A673 (cell line): ENCODE measurements at regions not wholly inside any gene's neighbourhood (a gene's known extent, or its start where the extent isn't known, plus 50 kb on each side); places are given as distances from the start of the nearest gene placed in this dataset.

Source experiments
- BruUV-seq: library from RNA; stranded (reverse); fragments of 400-500 nt; replicated peaks from 2 replicates; lab custom pipeline; 2021; lab: Mats Ljungman, UMichigan
- CTCF ChIA-PET: fragments of 300-600 bp; sonication (Branson Sonifier 250); formaldehyde crosslinking; loops from one replicate; lab custom pipeline; 2022; ENCODE audit warnings: antibody characterized with exemption; lab: Charles Lee
- POLR2A ChIA-PET: fragments of 300-600 bp; sonication (Branson Sonifier 250); formaldehyde crosslinking; loops from one replicate; lab custom pipeline; 2022; ENCODE audit warnings: antibody characterized with exemption; ENCODE audit not compliant: low non-redundant PET; lab: Charles Lee
- DNase-seq: peaks from one replicate; pipeline ENCODE4 v3.0.0-alpha.2; 2015; ENCODE audit warnings: low spot score
- H3K27ac ChIP-seq: fragments of 200-600 bp; sonication (generic); 2 replicates; pipeline ENCODE4 v1.5.1; 2016; ENCODE audit warnings: mixed run types, low read depth, mild to moderate bottlenecking, mixed read lengths, antibody characterized with exemption, low read length; ENCODE audit not compliant: poor library complexity, severe bottlenecking
- H3K27me3 ChIP-seq: fragments of 200-600 bp; sonication (generic); replicated peaks from 2 replicates; pipeline ENCODE4 v1.6.1; 2017; ENCODE audit warnings: mixed run types, low read depth, mild to moderate bottlenecking, mixed read lengths, antibody characterized with exemption, low read length; ENCODE audit not compliant: insufficient read depth, poor library complexity
- H3K36me3 ChIP-seq: fragments of 200-600 bp; sonication (generic); 2 replicates; pipeline ENCODE4 v1.6.1; 2016; ENCODE audit warnings: mixed run types, mild to moderate bottlenecking, mixed read lengths, antibody characterized with exemption, low read length; ENCODE audit not compliant: insufficient read depth, poor library complexity, severe bottlenecking
- H3K4me1 ChIP-seq: fragments of 200-600 bp; sonication (generic); 2 replicates; pipeline ENCODE4 v1.6.1; 2017; ENCODE audit warnings: mixed run types, mild to moderate bottlenecking, mixed read lengths, antibody characterized with exemption, low read length; ENCODE audit not compliant: insufficient read depth, poor library complexity, severe bottlenecking
- H3K4me3 ChIP-seq: fragments of 200-600 bp; sonication (generic); 2 replicates; pipeline ENCODE4 v1.5.1; 2016; ENCODE audit warnings: low read depth, mixed run types, mild to moderate bottlenecking, mixed read lengths, low read length; ENCODE audit not compliant: poor library complexity, severe bottlenecking
- H3K9me3 ChIP-seq: fragments of 200-600 bp; sonication (generic); 2 replicates; pipeline ENCODE4 v1.6.1; 2016; ENCODE audit warnings: mixed run types, low read depth, mild to moderate bottlenecking, mixed read lengths, antibody characterized with exemption, low read length; ENCODE audit not compliant: poor library complexity, severe bottlenecking
- CTCF ChIP-seq: fragments of 300-800, 200-600 bp; sonication (generic); conservative IDR thresholded peaks from 2 replicates; pipeline ENCODE4 v1.5.1; 2017; ENCODE audit warnings: low read depth, mild to moderate bottlenecking, antibody characterized with exemption, low read length, moderate library complexity, mixed read lengths
- EZH2 ChIP-seq: fragments of 200-600 bp; sonication (generic); IDR thresholded peaks from 2 replicates; pipeline ENCODE4 v1.6.1; 2017; ENCODE audit warnings: borderline replicate concordance, low read depth, mild to moderate bottlenecking, mixed read lengths, antibody characterized with exemption, low read length; ENCODE audit not compliant: poor library complexity, severe bottlenecking
- intact Hi-C: fragments of 100-400 bp; cut with micrococcal nuclease; formaldehyde crosslinking; loops from one replicate; pipeline ENCODE4 v1.10.0; 2022; ENCODE audit not compliant: unreplicated experiment

- BruUV-seq: no TSS peak
- intact Hi-C loops: no loop called here
- no peak for DNase-seq
- no peaks in the 10 kb centered on the region for H3K36me3 ChIP-seq
- H3K27me3 ChIP-seq: no peaks in the 10 kb centered on the region
- H3K9me3 ChIP-seq: no peaks in the 10 kb centered on the region
- POLR2A ChIA-PET: no interaction called here
- TF ChIP-seq CTCF: no peak
- no peak for TF ChIP-seq EZH2
- H3K27ac ChIP-seq: no peak overlapping the region
- CTCF ChIA-PET: no interaction called here
- no peaks in the 10 kb centered on the region for H3K4me1 ChIP-seq
- no peak overlapping the region for H3K4me3 ChIP-seq
Measured at GRCh38 chr9:3597792-3598191, 72.0 kb upstream of the RFX3 start.

DNA sequence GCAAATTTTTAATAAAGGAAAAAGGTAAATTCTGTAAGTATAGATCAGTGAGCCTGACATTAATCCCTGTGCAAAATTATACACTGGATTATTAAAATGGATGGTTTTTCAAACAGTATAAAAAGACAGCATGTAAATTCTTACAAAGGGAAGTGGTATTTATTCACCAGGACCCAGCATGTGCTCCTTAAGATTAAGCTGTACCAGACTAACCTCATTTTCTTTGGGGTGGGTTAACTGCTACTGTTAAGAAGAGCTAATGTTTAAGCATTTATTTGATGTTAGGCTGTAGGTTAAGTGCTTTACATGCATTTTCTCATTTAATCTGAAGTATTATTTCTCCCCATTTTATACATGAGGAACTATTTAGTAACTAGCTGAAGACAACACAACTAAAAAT lies 60.3 kb upstream of the RFX3 start:
- ChIA-PET CTCF (no interaction called here), POLR2A (no interaction called here)
- intact Hi-C loops: no loop called here
- TF ChIP-seq CTCF: no peak
- no peak for TF ChIP-seq EZH2
- peaks cover 9% of the 10 kb centered on the region for H3K9me3 ChIP-seq
- no TSS peak for BruUV-seq
- no peak for DNase-seq
- no peaks in the 10 kb centered on the region for H3K4me1 ChIP-seq
- H3K36me3 ChIP-seq: no peaks in the 10 kb centered on the region
- no peak overlapping the region for H3K27ac ChIP-seq
- no peak overlapping the region for H3K4me3 ChIP-seq
- no peaks in the 10 kb centered on the region for H3K27me3 ChIP-seq

- Histone ChIP-seq H3K4me1 (no peaks in the 10 kb centered on the region), H3K4me3 (no peak overlapping the region), H3K36me3 (no peaks in the 10 kb centered on the region), H3K27me3 (no peaks in the 10 kb centered on the region), H3K9me3 (peaks cover 9% of the 10 kb centered on the region), H3K27ac (no peak overlapping the region)
- intact Hi-C loops: no loop called here
- ChIA-PET CTCF (no interaction called here), POLR2A (no interaction called here)
- no peak for TF ChIP-seq EZH2
- no peak for TF ChIP-seq CTCF
- no peak for DNase-seq
- no TSS peak for BruUV-seq
Measured at GRCh38 chr9:3585606-3586005, 59.8 kb upstream of the RFX3 start.
